GM06990 (cell line): ENCODE measurements at regions not wholly inside any gene's neighbourhood (a gene's known extent, or its start where the extent isn't known, plus 50 kb on each side); places are given as distances from the start of the nearest gene placed in this dataset.

Source experiments
- DNase-seq: peaks from one replicate; pipeline ENCODE4 v3.0.0-alpha.2; 2011; ENCODE audit not compliant: insufficient read length; ENCODE audit errors: extremely low read depth
- H3K27me3 ChIP-seq: replicated peaks from 2 replicates; pipeline ENCODE4 v1.6.0; 2011; ENCODE audit warnings: low read length; ENCODE audit not compliant: control insufficient read depth, insufficient read depth
- H3K36me3 ChIP-seq: 2 replicates; pipeline ENCODE4 v1.5.1; 2011; ENCODE audit warnings: low read length; ENCODE audit not compliant: control insufficient read depth, insufficient read depth
- H3K4me3 ChIP-seq: replicated peaks from 2 replicates; pipeline ENCODE4 v1.5.1; 2011; ENCODE audit warnings: low read depth, mild to moderate bottlenecking, control low read depth, low read length
- TF ChIP-seq, protein P1 (sequence below): IDR thresholded peaks from 2 replicates; pipeline ENCODE4 v1.5.1; 2011; ENCODE audit warnings: low read length, control low read depth, mild to moderate bottlenecking, inconsistent platforms; ENCODE audit not compliant: insufficient read depth, poor library complexity, severe bottlenecking

DNA sequence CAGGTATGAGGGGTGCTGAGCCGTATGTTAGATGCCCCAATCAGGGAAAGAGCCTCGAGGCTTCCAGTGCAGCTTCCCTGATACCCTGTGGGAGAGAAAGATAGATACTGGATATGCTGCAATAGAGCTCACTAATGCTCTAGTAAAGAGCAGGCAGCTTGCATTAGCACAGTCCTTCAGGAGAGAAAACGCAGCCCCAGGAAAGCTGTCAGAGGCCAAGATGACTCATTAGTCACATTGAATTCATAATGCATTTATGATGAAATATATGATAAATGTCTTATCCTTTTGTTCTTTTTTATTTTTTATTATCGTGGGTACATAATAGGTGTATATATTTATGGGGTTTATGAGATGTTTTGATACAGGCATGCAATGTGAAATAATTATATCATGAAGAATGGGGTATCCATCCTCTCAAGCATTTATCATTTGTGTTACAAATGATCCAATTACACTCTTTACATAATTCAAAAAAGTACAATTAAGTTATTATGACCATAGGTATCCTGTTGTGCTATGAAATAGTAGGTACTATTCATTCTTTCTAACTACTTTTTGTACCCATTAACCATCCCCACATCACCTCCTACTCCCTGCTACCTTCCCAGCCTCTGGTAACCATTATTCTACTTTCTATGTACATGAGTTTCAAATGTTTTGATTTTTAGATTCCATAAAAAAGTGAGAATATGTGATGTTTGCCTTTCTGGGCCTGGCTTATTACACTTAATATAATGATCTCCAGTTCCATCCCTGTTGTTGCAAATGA lies 94.5 kb upstream of the TOP3B start:
- Histone ChIP-seq H3K36me3 (no peaks in the 10 kb centered on the region), H3K27me3 (no peaks in the 10 kb centered on the region; the same call in 1 of the 2 replicates), H3K4me3 (no peak overlapping the region)
- TF ChIP-seq, protein P1, sequence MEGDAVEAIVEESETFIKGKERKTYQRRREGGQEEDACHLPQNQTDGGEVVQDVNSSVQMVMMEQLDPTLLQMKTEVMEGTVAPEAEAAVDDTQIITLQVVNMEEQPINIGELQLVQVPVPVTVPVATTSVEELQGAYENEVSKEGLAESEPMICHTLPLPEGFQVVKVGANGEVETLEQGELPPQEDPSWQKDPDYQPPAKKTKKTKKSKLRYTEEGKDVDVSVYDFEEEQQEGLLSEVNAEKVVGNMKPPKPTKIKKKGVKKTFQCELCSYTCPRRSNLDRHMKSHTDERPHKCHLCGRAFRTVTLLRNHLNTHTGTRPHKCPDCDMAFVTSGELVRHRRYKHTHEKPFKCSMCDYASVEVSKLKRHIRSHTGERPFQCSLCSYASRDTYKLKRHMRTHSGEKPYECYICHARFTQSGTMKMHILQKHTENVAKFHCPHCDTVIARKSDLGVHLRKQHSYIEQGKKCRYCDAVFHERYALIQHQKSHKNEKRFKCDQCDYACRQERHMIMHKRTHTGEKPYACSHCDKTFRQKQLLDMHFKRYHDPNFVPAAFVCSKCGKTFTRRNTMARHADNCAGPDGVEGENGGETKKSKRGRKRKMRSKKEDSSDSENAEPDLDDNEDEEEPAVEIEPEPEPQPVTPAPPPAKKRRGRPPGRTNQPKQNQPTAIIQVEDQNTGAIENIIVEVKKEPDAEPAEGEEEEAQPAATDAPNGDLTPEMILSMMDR, result no peak
- no peak for DNase-seq

DNA sequence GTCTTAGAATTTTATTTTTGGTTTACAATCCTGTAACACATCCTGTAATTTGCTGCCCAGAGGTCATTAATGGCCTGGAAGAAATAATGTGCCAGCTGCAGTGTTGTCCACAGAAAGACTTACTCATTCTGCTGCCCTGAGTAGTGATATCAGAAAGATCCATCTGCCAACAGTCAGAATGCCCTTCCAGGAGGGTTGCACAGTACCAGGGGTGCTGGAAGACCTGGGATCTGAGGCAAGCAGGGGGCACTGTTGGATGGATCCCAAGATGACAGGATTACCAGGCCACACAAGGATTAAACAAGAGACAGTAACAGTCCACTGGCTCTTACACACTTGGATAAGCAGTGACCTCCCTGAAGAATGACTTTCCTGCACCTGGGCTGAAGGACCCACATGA lies 93.8 kb upstream of the TOP3B start:
- H3K4me3 ChIP-seq, result no peak overlapping the region
- no peaks in the 10 kb centered on the region; the same call in 1 of the 2 replicates for H3K27me3 ChIP-seq
- TF ChIP-seq, protein P1, result no peak
- H3K36me3 ChIP-seq, result no peaks in the 10 kb centered on the region
- DNase-seq, result no peak

DNA sequence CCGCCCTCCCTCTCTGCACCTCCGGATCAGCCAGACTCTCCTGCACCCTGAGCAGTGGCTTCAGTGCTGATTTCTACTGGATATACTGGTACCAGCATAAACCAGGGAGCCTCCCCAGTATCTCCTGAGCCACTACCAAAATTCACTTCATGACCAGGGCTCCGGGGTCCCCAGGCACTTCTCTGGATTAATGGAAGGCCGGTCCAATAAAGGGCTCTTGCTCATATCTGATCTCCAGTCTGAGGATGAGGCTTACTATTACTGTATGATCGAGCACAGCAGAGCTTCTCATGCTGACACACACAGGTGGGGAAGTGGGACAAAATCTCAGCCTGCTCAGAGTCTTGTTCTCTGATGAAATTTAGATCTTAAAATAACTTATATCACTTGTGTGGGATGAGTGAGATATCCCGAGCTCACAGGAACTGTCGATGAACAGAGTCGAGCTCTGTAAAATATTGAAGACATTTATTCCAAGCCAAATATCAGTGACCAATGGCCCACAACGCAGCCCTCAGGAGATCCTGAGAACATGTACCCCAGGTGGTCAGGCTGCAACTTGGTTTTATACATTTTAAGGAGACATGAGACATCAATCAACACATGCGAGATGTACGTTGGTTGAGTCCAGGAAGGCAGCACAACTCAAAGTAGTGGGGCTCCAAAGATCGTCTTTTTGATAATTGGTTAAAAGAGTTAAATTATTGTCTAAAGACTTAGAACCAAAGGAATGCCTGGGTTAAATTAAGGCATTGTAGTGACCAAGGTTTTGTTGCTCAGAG lies 93.0 kb upstream of the TOP3B start:
- no peak for DNase-seq
- TF ChIP-seq, protein P1, result no peak
- H3K4me3 ChIP-seq, result no peak overlapping the region
- no peaks in the 10 kb centered on the region for H3K27me3 ChIP-seq
- H3K36me3 ChIP-seq, result no peaks in the 10 kb centered on the region

DNA sequence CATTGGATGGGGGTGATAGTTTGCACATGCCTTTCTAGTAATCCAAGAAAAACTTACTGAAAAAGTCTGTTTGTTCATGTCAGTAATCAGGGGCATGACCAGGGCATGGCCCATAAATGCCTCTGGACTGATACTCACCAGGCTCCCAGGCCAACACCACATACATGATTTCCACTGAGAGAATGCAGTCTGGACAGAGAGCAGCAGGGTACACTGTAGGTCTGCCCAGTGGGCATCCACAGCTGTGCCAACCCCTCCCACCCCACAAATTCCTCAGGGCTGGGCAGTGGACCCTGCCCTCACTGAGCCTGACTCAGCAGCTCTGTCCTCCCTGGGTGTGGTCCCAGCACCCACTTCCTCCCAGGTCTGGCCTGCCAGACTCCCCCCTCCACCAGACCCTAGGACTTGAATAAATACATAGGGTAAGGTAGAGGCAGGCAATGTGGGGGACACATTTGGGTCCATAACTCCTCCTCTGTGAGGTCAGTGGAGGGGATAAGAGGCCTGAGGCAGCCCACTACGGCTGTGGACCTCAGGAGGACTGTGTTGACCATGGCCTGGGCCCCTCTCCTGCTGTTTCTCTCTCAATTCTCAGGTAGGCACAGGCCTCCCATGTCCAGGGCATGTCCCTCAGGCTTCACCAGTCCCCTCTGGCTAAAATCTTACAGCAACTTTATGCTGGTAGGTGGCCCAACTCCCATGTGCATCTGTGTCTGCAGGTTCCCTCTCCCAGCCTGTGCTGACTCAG lies 92.2 kb upstream of the TOP3B start:
- TF ChIP-seq, protein P1, result no peak
- H3K36me3 ChIP-seq, result no peaks in the 10 kb centered on the region
- no peak overlapping the region for H3K4me3 ChIP-seq
- no peaks in the 10 kb centered on the region for H3K27me3 ChIP-seq
- no peak for DNase-seq

DNA sequence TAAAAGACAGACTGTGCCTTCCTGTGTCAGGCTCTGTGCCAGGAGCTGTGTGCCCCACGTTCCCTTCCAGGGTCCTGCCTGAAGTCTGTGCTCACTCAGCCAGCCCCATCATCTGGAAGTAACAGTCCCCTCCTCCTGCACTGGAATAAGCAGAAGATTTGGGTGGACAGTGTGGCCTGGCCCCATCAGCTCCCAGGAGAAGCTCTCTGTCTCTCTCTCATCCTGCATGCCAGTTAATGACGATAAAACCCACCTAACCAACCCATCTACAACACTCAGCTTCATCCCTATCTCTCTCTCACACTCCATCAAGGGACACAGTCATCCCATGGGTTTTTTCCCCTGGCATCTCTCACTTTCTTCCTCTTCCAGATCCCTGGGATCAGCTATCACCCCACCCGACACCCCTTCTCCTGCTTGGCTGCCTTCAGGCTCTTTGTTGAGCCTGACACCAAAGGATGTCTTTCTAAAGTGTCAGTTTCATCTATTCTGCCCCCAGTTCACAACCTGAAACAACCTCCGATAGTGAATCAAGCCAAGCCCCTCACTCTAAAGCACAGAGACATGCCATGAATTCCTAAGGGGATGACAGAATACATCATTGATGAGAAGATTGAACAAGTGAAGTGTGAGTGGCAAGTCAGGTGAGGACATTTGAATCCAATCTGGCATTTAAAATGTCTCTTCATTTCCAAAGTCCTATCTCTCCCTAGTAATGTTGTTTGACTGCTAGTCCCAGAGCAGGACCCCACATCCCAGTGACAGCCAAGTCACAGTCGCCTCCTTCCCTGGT lies 91.4 kb upstream of the TOP3B start:
- TF ChIP-seq, protein P1, result no peak
- Histone ChIP-seq H3K36me3 (no peaks in the 10 kb centered on the region), H3K27me3 (no peaks in the 10 kb centered on the region), H3K4me3 (no peak overlapping the region)
- DNase-seq, result no peak
